BLaER1 treated with 17β-estradiol and CSF1 and Interleukin-3, amounts not matched to agents 10 nM and 100 nM (cell line): ENCODE measurements at regions not wholly inside any gene's neighbourhood (a gene's known extent, or its start where the extent isn't known, plus 50 kb on each side); places are given as distances from the start of the nearest gene placed in this dataset.
"Not testable (repeated sequence)": the region's sequence is repeated elsewhere in the genome, so short reads cannot be mapped to it uniquely, and the experiment has no call there.

Source experiments
- H3K27ac ChIP-seq, 11 experiments: shearing (Covaris generic); formaldehyde crosslinking; 2 replicates each; pipeline ENCODE4 v1.8.1; 2022
- H3K27me3 ChIP-seq, 11 experiments: shearing (Covaris generic); formaldehyde crosslinking; 2 replicates each; pipeline ENCODE4 v1.8.1; 2022
- H3K36me3 ChIP-seq, 11 experiments: shearing (Covaris generic); formaldehyde crosslinking; 2 replicates each; pipeline ENCODE4 v1.8.1; 2022
- H3K4me1 ChIP-seq, 10 experiments: shearing (Covaris generic); formaldehyde crosslinking; 2 replicates each; pipeline ENCODE4 v1.8.1; 2022
- H3K4me2 ChIP-seq, 11 experiments: shearing (Covaris generic); formaldehyde crosslinking; 2 replicates each; pipeline ENCODE4 v1.8.1; 2022
- H3K4me3 ChIP-seq, 10 experiments: shearing (Covaris generic); formaldehyde crosslinking; 2 replicates each; pipeline ENCODE4 v1.8.1; 2022
- H3K9ac ChIP-seq, 11 experiments: shearing (Covaris generic); formaldehyde crosslinking; 2 replicates each; pipeline ENCODE4 v1.8.1; 2022
- H3K9me3 ChIP-seq, 11 experiments: shearing (Covaris generic); formaldehyde crosslinking; replicated peaks in 1 of 11; 2 replicates each; pipeline ENCODE4 v1.8.1; 2022
- H4K20me1 ChIP-seq, 11 experiments: shearing (Covaris generic); formaldehyde crosslinking; 2 replicates each; pipeline ENCODE4 v1.8.1; 2022
- Cebpa-rat ChIP-seq, 11 experiments: shearing (Covaris generic); IDR thresholded peaks; 2 replicates each; pipeline ENCODE4 v1.8.1; 2022

GRCh38 chr5:126124706-126125345 is 298.4 kb upstream of the GRAMD2B start:
- H4K20me1 ChIP-seq = no peaks in the 10 kb centered on the region
- peaks cover 0 to 9% (median 6%) of the 10 kb centered on the region in 10 experiments; a peak in 9 of 20 replicates for H3K4me1 ChIP-seq
- no peaks in the 10 kb centered on the region for H3K27me3 ChIP-seq
- H3K4me3 ChIP-seq = no peak overlapping the region
- H3K27ac ChIP-seq = no peak overlapping the region
- no peaks in the 10 kb centered on the region for H3K36me3 ChIP-seq
- no peak overlapping the region for H3K9ac ChIP-seq
- peak overlapping the region in 3 of 11 experiments; percentile 5 to 33 (median 9); a peak in 3 of 22 replicates for H3K4me2 ChIP-seq
- H3K9me3 ChIP-seq = no peaks in the 10 kb centered on the region; a peak in 1 of 22 replicates
- TF ChIP-seq Cebpa-rat (IDR thresholded peaks at IDR 0.05) = no peak

- Histone ChIP-seq H3K36me3 (no peaks in the 10 kb centered on the region), H3K27ac (no peak overlapping the region), H3K4me2 (no peak overlapping the region), H3K4me1 (peaks cover 0 to 9% (median 6%) of the 10 kb centered on the region in 10 experiments; a peak in 9 of 20 replicates), H3K4me3 (no peak overlapping the region), H3K9ac (no peak overlapping the region), H4K20me1 (no peaks in the 10 kb centered on the region), H3K9me3 (peaks cover 0 to 1% (median 0%) of the 10 kb centered on the region in 11 experiments; a peak in 1 of 22 replicates), H3K27me3 (no peaks in the 10 kb centered on the region)
- no peak for TF ChIP-seq Cebpa-rat (IDR thresholded peaks at IDR 0.05)
Observed at GRCh38 chr5:126125407-126125806, 297.8 kb upstream of the GRAMD2B start.

GRCh38 chr5:126126574-126126973 is 296.6 kb upstream of the GRAMD2B start:
- no peaks in the 10 kb centered on the region for H3K36me3 ChIP-seq
- no peak overlapping the region for H3K4me2 ChIP-seq
- no peak overlapping the region for H3K27ac ChIP-seq
- no peak overlapping the region for H3K9ac ChIP-seq
- no peaks in the 10 kb centered on the region for H4K20me1 ChIP-seq
- H3K4me3 ChIP-seq = no peak overlapping the region
- peaks cover 0 to 9% (median 6%) of the 10 kb centered on the region in 10 experiments; a peak in 9 of 20 replicates for H3K4me1 ChIP-seq
- no peaks in the 10 kb centered on the region for H3K27me3 ChIP-seq
- TF ChIP-seq Cebpa-rat (IDR thresholded peaks at IDR 0.05) = no peak
- peaks cover 0 to 6% (median 0%) of the 10 kb centered on the region in 11 experiments; a peak in 3 of 22 replicates for H3K9me3 ChIP-seq

- H4K20me1 ChIP-seq, H3K4me3 ChIP-seq, H3K4me2 ChIP-seq, H3K27ac ChIP-seq, H3K36me3 ChIP-seq, H3K4me1 ChIP-seq, H3K27me3 ChIP-seq, H3K9me3 ChIP-seq, H3K9ac ChIP-seq: not testable (repeated sequence)
Observed at GRCh38 chr5:126127371-126127770, 295.8 kb upstream of the GRAMD2B start.

GRCh38 chr5:126129431-126129830 is 293.8 kb upstream of the GRAMD2B start:
- Histone ChIP-seq H3K9me3 (peaks cover 0 to 9% (median 4%) of the 10 kb centered on the region in 11 experiments; a peak in 5 of 22 replicates), H3K9ac (no peak overlapping the region), H4K20me1 (no peaks in the 10 kb centered on the region), H3K4me3 (no peak overlapping the region), H3K36me3 (no peaks in the 10 kb centered on the region), H3K27ac (no peak overlapping the region), H3K4me2 (no peak overlapping the region), H3K4me1 (peaks cover 0 to 7% (median 0%) of the 10 kb centered on the region in 10 experiments; a peak in 6 of 20 replicates), H3K27me3 (no peaks in the 10 kb centered on the region)
- TF ChIP-seq Cebpa-rat (IDR thresholded peaks at IDR 0.05) = no peak

GRCh38 chr5:126133424-126133823 is 289.8 kb upstream of the GRAMD2B start:
- Histone ChIP-seq H3K36me3 (no peaks in the 10 kb centered on the region), H4K20me1 (no peaks in the 10 kb centered on the region), H3K4me3 (no peak overlapping the region), H3K9me3 (peaks cover 0 to 20% (median 13%) of the 10 kb centered on the region in 11 experiments; a peak in 12 of 22 replicates), H3K4me1 (peaks cover 0 to 11% (median 1%) of the 10 kb centered on the region in 10 experiments; a peak in 9 of 20 replicates), H3K4me2 (no peak overlapping the region), H3K27ac (no peak overlapping the region), H3K9ac (no peak overlapping the region), H3K27me3 (no peaks in the 10 kb centered on the region)
- no peak for TF ChIP-seq Cebpa-rat (IDR thresholded peaks at IDR 0.05)

GRCh38 chr5:126137891-126138280 is 285.3 kb upstream of the GRAMD2B start:
- no peaks in the 10 kb centered on the region for H3K36me3 ChIP-seq
- no peaks in the 10 kb centered on the region for H3K27me3 ChIP-seq
- H3K4me2 ChIP-seq = peak overlapping the region in 4 of 11 experiments; percentile 10 to 40 (median 22); a peak in 4 of 22 replicates
- H3K4me1 ChIP-seq = peaks cover 0 to 46% (median 29%) of the 10 kb centered on the region in 10 experiments; a peak in 16 of 20 replicates
- no peak overlapping the region for H3K9ac ChIP-seq
- H3K27ac ChIP-seq = no peak overlapping the region
- no peak for TF ChIP-seq Cebpa-rat (IDR thresholded peaks at IDR 0.05)
- peaks cover 0 to 26% (median 15%) of the 10 kb centered on the region in 11 experiments; a peak in 14 of 22 replicates for H3K9me3 ChIP-seq
- no peaks in the 10 kb centered on the region for H4K20me1 ChIP-seq
- no peak overlapping the region for H3K4me3 ChIP-seq

- no peak overlapping the region for H3K9ac ChIP-seq
- H3K27ac ChIP-seq = no peak overlapping the region
- H3K4me2 ChIP-seq = peak overlapping the region in 6 of 11 experiments; percentile 17 to 48 (median 30); a peak in 8 of 22 replicates
- no peaks in the 10 kb centered on the region for H3K36me3 ChIP-seq
- H3K9me3 ChIP-seq = peaks cover 0 to 31% (median 20%) of the 10 kb centered on the region in 11 experiments; a peak in 14 of 22 replicates
- TF ChIP-seq Cebpa-rat (IDR thresholded peaks at IDR 0.05) = no peak
- no peaks in the 10 kb centered on the region for H4K20me1 ChIP-seq
- no peak overlapping the region for H3K4me3 ChIP-seq
- H3K27me3 ChIP-seq = no peaks in the 10 kb centered on the region
- H3K4me1 ChIP-seq = peaks cover 0 to 47% (median 29%) of the 10 kb centered on the region in 10 experiments; a peak in 16 of 20 replicates
Observed at GRCh38 chr5:126138281-126138931, 284.8 kb upstream of the GRAMD2B start.

- no peak for TF ChIP-seq Cebpa-rat (IDR thresholded peaks at IDR 0.05)
Observed at GRCh38 chr5:126139086-126139485, 284.1 kb upstream of the GRAMD2B start.

More at GRCh38 chr5:126139086-126139485, 284.1 kb upstream of the GRAMD2B start:
- Histone ChIP-seq H3K36me3 (no peaks in the 10 kb centered on the region), H3K27ac (no peak overlapping the region), H3K27me3 (no peaks in the 10 kb centered on the region), H3K9ac (no peak overlapping the region), H3K4me3 (no peak overlapping the region), H3K9me3 (peaks cover 0 to 37% (median 24%) of the 10 kb centered on the region in 11 experiments; a peak in 14 of 22 replicates), H3K4me2 (peak overlapping the region in 9 of 11 experiments; percentile 25 to 71 (median 50); a peak in 12 of 22 replicates), H3K4me1 (peaks cover 0 to 53% (median 29%) of the 10 kb centered on the region in 10 experiments; a peak in 16 of 20 replicates), H4K20me1 (no peaks in the 10 kb centered on the region)
